SK-N-SH treated with all-trans-retinoic acid at 6 μM for 48 hours (cell line): ENCODE measurements at regions not wholly inside any gene's neighbourhood (a gene's known extent, or its start where the extent isn't known, plus 50 kb on each side); places are given as distances from the start of the nearest gene placed in this dataset.

Source experiments
- BACH2 ChIP-seq: fragments of 250-450 bp; sonication (Bioruptor Pico); IDR thresholded peaks from 2 replicates; pipeline ENCODE4 v1.9.0; 2021; ENCODE audit warnings: mild to moderate bottlenecking, borderline replicate concordance
- TSHZ2 ChIP-seq: fragments of 250-450 bp; sonication (Bioruptor Pico); IDR thresholded peaks from 2 replicates; pipeline ENCODE4 v1.5.0; 2020; ENCODE audit warnings: mild to moderate bottlenecking, moderate library complexity

- TF ChIP-seq BACH2 (no peak), TSHZ2 (no peak)
Measured at GRCh38 chr14:104278214-104278534, 139.8 kb downstream of the KIF26A start.
